Testis (tissue), 2 donors: ENCODE measurements at regions not wholly inside any gene's neighbourhood (a gene's known extent, or its start where the extent isn't known, plus 50 kb on each side); places are given as distances from the start of the nearest gene placed in this dataset.

ENCODE experiments used
- POLR2A ChIP-seq: fragments of 450-650 bp; IDR thresholded peaks from one replicate; pipeline ENCODE4 v1.6.1; 2017; ENCODE audit warnings: antibody characterized with exemption, mild to moderate bottlenecking, moderate library complexity
- TF ChIP-seq, protein P1 (sequence below), 3 experiments: fragments of 450-650 bp in 2 of 3; fragments of 200-600 bp in 1 of 3; sonication (generic) in 1 of 3; IDR thresholded peaks; one replicate each; pipeline ENCODE4 v1.5.1; 2016 to 2019; ENCODE audit warnings: antibody characterized with exemption in 3 of 3, mild to moderate bottlenecking in 2 of 3, moderate library complexity in 1 of 3

DNA sequence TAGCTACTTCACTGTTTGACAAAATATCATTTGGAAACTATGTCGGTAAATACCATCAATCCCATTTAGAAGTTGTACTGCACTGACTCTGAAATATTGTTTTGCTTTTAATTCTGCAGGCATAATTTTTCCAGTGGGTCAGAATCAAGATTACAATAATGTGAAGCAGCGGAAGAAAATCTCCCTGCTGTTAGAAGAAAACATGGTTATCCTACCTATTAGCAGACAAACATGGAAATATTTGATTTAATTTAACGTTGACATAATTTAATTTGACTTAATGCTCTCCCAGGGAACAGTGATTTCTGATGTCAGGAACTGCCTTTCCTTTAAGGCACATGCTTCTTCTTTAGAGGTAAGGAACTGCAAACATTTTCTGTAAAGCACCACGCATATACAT lies 634.0 kb downstream of the LTN1 start:
- no peak for TF ChIP-seq POLR2A
- TF ChIP-seq, protein P1, sequence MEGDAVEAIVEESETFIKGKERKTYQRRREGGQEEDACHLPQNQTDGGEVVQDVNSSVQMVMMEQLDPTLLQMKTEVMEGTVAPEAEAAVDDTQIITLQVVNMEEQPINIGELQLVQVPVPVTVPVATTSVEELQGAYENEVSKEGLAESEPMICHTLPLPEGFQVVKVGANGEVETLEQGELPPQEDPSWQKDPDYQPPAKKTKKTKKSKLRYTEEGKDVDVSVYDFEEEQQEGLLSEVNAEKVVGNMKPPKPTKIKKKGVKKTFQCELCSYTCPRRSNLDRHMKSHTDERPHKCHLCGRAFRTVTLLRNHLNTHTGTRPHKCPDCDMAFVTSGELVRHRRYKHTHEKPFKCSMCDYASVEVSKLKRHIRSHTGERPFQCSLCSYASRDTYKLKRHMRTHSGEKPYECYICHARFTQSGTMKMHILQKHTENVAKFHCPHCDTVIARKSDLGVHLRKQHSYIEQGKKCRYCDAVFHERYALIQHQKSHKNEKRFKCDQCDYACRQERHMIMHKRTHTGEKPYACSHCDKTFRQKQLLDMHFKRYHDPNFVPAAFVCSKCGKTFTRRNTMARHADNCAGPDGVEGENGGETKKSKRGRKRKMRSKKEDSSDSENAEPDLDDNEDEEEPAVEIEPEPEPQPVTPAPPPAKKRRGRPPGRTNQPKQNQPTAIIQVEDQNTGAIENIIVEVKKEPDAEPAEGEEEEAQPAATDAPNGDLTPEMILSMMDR (IDR thresholded peaks at IDR 0.05), result no peak
